ENCODE measurements at regions not wholly inside any gene's neighbourhood (a gene's known extent, or its start where the extent isn't known, plus 50 kb on each side); places are given as distances from the start of the nearest gene placed in this dataset.
"Not testable (repeated sequence)": the region's sequence is repeated elsewhere in the genome, so short reads cannot be mapped to it uniquely, and the experiment has no call there.

- H3K36me3 Mint-ChIP-seq, result no peaks in the 10 kb centered on the region
- H3K9me3 Mint-ChIP-seq, result no peaks in the 10 kb centered on the region
- no peak for DNase-seq (ENCODE audit: low spot score)
- no peaks in the 10 kb centered on the region for H3K4me1 Mint-ChIP-seq (ENCODE audit: low read depth in 2 of 2)
- H3K27me3 Mint-ChIP-seq, result no peaks in the 10 kb centered on the region
- H3K27ac Mint-ChIP-seq, result no peak overlapping the region
- no peak overlapping the region for H3K4me3 Mint-ChIP-seq
- no peak for ATAC-seq
These were observed 1623.5 kb downstream of the PCDH9 start for GRCh38 chr13:65606622-65607021.

- Mint-ChIP-seq H3K9me3 (no peaks in the 10 kb centered on the region), H3K4me1 (ENCODE audit: low read depth in 2 of 2) (no peaks in the 10 kb centered on the region), H3K27ac (no peak overlapping the region), H3K27me3 (no peaks in the 10 kb centered on the region), H3K36me3 (no peaks in the 10 kb centered on the region), H3K4me3 (no peak overlapping the region)
- ATAC-seq (no peak), DNase-seq (ENCODE audit: low spot score) (no peak)
These were observed 1624.7 kb downstream of the PCDH9 start for GRCh38 chr13:65605396-65605795.

GRCh38 chr13:65603160-65603559 lies 1627.0 kb downstream of the PCDH9 start:
- DNase-seq (ENCODE audit: low spot score) (no peak), ATAC-seq (no peak)
- H3K9me3 Mint-ChIP-seq, result no peaks in the 10 kb centered on the region
- H3K4me1 Mint-ChIP-seq (ENCODE audit: low read depth in 2 of 2), result no peaks in the 10 kb centered on the region
- H3K4me3 Mint-ChIP-seq, result no peak overlapping the region
- H3K27ac Mint-ChIP-seq, result no peak overlapping the region
- H3K36me3 Mint-ChIP-seq, result no peaks in the 10 kb centered on the region
- no peaks in the 10 kb centered on the region for H3K27me3 Mint-ChIP-seq

- no peak for DNase-seq (ENCODE audit: low spot score)
- Mint-ChIP-seq H3K27me3 (no peaks in the 10 kb centered on the region), H3K4me1 (ENCODE audit: low read depth in 2 of 2) (no peaks in the 10 kb centered on the region), H3K4me3 (no peak overlapping the region), H3K27ac (no peak overlapping the region), H3K9me3 (no peaks in the 10 kb centered on the region), H3K36me3 (no peaks in the 10 kb centered on the region)
- ATAC-seq, result no peak
These were observed 1628.3 kb downstream of the PCDH9 start for GRCh38 chr13:65601855-65602254.

- ATAC-seq (no peak), DNase-seq (ENCODE audit: low spot score) (no peak)
- H3K27ac Mint-ChIP-seq, result no peak overlapping the region
- no peaks in the 10 kb centered on the region for H3K36me3 Mint-ChIP-seq
- H3K4me3 Mint-ChIP-seq, result no peak overlapping the region
- H3K9me3 Mint-ChIP-seq, result no peaks in the 10 kb centered on the region
- H3K4me1 Mint-ChIP-seq (ENCODE audit: low read depth in 2 of 2), result no peaks in the 10 kb centered on the region
- H3K27me3 Mint-ChIP-seq, result no peaks in the 10 kb centered on the region
These were observed 1629.4 kb downstream of the PCDH9 start for GRCh38 chr13:65600702-65601101.

GRCh38 chr13:65597839-65598818 lies 1632.0 kb downstream of the PCDH9 start:
- H3K27ac Mint-ChIP-seq, result no peak overlapping the region
- H3K9me3 Mint-ChIP-seq, result no peaks in the 10 kb centered on the region
- ATAC-seq (no peak), DNase-seq (ENCODE audit: low spot score) (no peak)
- no peaks in the 10 kb centered on the region for H3K4me1 Mint-ChIP-seq (ENCODE audit: low read depth in 2 of 2)
- H3K27me3 Mint-ChIP-seq, result no peaks in the 10 kb centered on the region
- no peaks in the 10 kb centered on the region for H3K36me3 Mint-ChIP-seq
- no peak overlapping the region for H3K4me3 Mint-ChIP-seq

GRCh38 chr13:65595916-65596315 lies 1634.2 kb downstream of the PCDH9 start:
- Mint-ChIP-seq H3K4me1 (ENCODE audit: low read depth in 2 of 2) (no peaks in the 10 kb centered on the region), H3K27ac (no peak overlapping the region), H3K27me3 (no peaks in the 10 kb centered on the region), H3K9me3 (no peaks in the 10 kb centered on the region), H3K36me3 (no peaks in the 10 kb centered on the region), H3K4me3 (no peak overlapping the region)
- no peak for DNase-seq (ENCODE audit: low spot score)
- no peak for ATAC-seq

- Mint-ChIP-seq H3K9me3 (no peaks in the 10 kb centered on the region), H3K4me1 (ENCODE audit: low read depth in 2 of 2) (no peaks in the 10 kb centered on the region), H3K4me3 (no peak overlapping the region), H3K36me3 (no peaks in the 10 kb centered on the region), H3K27ac (no peak overlapping the region), H3K27me3 (no peaks in the 10 kb centered on the region)
- DNase-seq (ENCODE audit: low spot score), result no peak
- no peak for ATAC-seq
These were observed 1635.8 kb downstream of the PCDH9 start for GRCh38 chr13:65594298-65594781.

- ATAC-seq (no peak), DNase-seq (ENCODE audit: low spot score) (no peak)
- H3K36me3 Mint-ChIP-seq, result no peaks in the 10 kb centered on the region
- peaks cover under 1% of the 10 kb centered on the region for H3K9me3 Mint-ChIP-seq
- H3K4me1 Mint-ChIP-seq (ENCODE audit: low read depth in 2 of 2), result no peaks in the 10 kb centered on the region
- no peak overlapping the region for H3K4me3 Mint-ChIP-seq
- H3K27ac Mint-ChIP-seq, result no peak overlapping the region
- H3K27me3 Mint-ChIP-seq, result no peaks in the 10 kb centered on the region
These were observed 1636.8 kb downstream of the PCDH9 start for GRCh38 chr13:65593298-65593874.

- DNase-seq (ENCODE audit: low spot score), result no peak
- peaks cover 7% of the 10 kb centered on the region for H3K9me3 Mint-ChIP-seq
- no peaks in the 10 kb centered on the region for H3K4me1 Mint-ChIP-seq (ENCODE audit: low read depth in 2 of 2)
- H3K4me3 Mint-ChIP-seq, result no peak overlapping the region
- no peak for ATAC-seq
- H3K27ac Mint-ChIP-seq, result no peak overlapping the region
- H3K36me3 Mint-ChIP-seq, result peaks cover 6% of the 10 kb centered on the region
- no peaks in the 10 kb centered on the region for H3K27me3 Mint-ChIP-seq
These were observed 1637.4 kb downstream of the PCDH9 start for GRCh38 chr13:65592731-65593130.

GRCh38 chr13:65585346-65585745 lies 1644.8 kb downstream of the PCDH9 start:
- DNase-seq (ENCODE audit: low spot score), result no peak
- no peaks in the 10 kb centered on the region for H3K27me3 Mint-ChIP-seq
- no peak overlapping the region for H3K4me3 Mint-ChIP-seq
- no peak overlapping the region for H3K27ac Mint-ChIP-seq
- ATAC-seq, result no peak
- no peaks in the 10 kb centered on the region for H3K4me1 Mint-ChIP-seq (ENCODE audit: low read depth in 2 of 2)
- H3K36me3 Mint-ChIP-seq, result peaks cover 6% of the 10 kb centered on the region
- peaks cover 26% of the 10 kb centered on the region for H3K9me3 Mint-ChIP-seq

- H3K27ac Mint-ChIP-seq, result no peak overlapping the region
- no peak overlapping the region for H3K4me3 Mint-ChIP-seq
- ATAC-seq, result no peak
- peaks cover 26% of the 10 kb centered on the region for H3K9me3 Mint-ChIP-seq
- H3K27me3 Mint-ChIP-seq, result no peaks in the 10 kb centered on the region
- peaks cover 6% of the 10 kb centered on the region for H3K36me3 Mint-ChIP-seq
- DNase-seq (ENCODE audit: low spot score), result no peak
- no peaks in the 10 kb centered on the region for H3K4me1 Mint-ChIP-seq (ENCODE audit: low read depth in 2 of 2)
These were observed 1646.0 kb downstream of the PCDH9 start for GRCh38 chr13:65584126-65584525.

GRCh38 chr13:65582160-65582559 lies 1648.0 kb downstream of the PCDH9 start:
- peaks cover 17% of the 10 kb centered on the region for H3K9me3 Mint-ChIP-seq
- H3K27ac Mint-ChIP-seq, result no peak overlapping the region
- H3K4me3 Mint-ChIP-seq, result no peak overlapping the region
- H3K4me1 Mint-ChIP-seq (ENCODE audit: low read depth in 2 of 2), result no peaks in the 10 kb centered on the region
- no peak for DNase-seq (ENCODE audit: low spot score)
- H3K36me3 Mint-ChIP-seq, result no peaks in the 10 kb centered on the region
- no peak for ATAC-seq
- H3K27me3 Mint-ChIP-seq, result no peaks in the 10 kb centered on the region

GRCh38 chr13:65564561-65564960 lies 1665.6 kb downstream of the PCDH9 start:
- not testable (repeated sequence) for DNase-seq (ENCODE audit: low spot score); H3K27me3 Mint-ChIP-seq; H3K9me3 Mint-ChIP-seq; H3K27ac Mint-ChIP-seq; H3K36me3 Mint-ChIP-seq; ATAC-seq; H3K4me1 Mint-ChIP-seq (ENCODE audit: low read depth in 2 of 2); H3K4me3 Mint-ChIP-seq

Measured in natural killer cell treated with Interleukin-12 subunit alpha and Interleukin-12 subunit beta and Interleukin-15 and Interleukin-18, amount 100 ng/mL, for 72 hours (primary cell).